ENCODE measurements at regions not wholly inside any gene's neighbourhood (a gene's known extent, or its start where the extent isn't known, plus 50 kb on each side); places are given as distances from the start of the nearest gene placed in this dataset.

GRCh38 chr9:18017136-18017535, 438.3 kb downstream of the SH3GL2 start:
- DNase-seq (ENCODE audit: low spot score): no peak
- no peak overlapping the region for H3K27ac Mint-ChIP-seq (ENCODE audit: unreplicated experiment)
- TF ChIP-seq CTCF (IDR thresholded peaks at IDR 0.05): peak; percentile 53
- H3K4me1 Mint-ChIP-seq (ENCODE audit: low read depth): peaks cover 9% of the 10 kb centered on the region
- no peak overlapping the region for H3K4me3 Mint-ChIP-seq (ENCODE audit: unreplicated experiment)
- no peaks in the 10 kb centered on the region for H3K36me3 Mint-ChIP-seq (ENCODE audit: low read depth)
- peaks cover 9% of the 10 kb centered on the region for H3K9me3 Mint-ChIP-seq (ENCODE audit: low read depth)
- H3K27me3 Mint-ChIP-seq (ENCODE audit: low read depth): peaks cover 3% of the 10 kb centered on the region

- no peaks in the 10 kb centered on the region for H3K36me3 Mint-ChIP-seq (ENCODE audit: low read depth)
- H3K27me3 Mint-ChIP-seq (ENCODE audit: low read depth): peaks cover 3% of the 10 kb centered on the region
Measured at GRCh38 chr9:18018221-18018620, 439.4 kb downstream of the SH3GL2 start.

GRCh38 chr9:18018661-18019060, 439.8 kb downstream of the SH3GL2 start:
- Mint-ChIP-seq H3K4me3 (ENCODE audit: unreplicated experiment) (no peak overlapping the region), H3K27me3 (ENCODE audit: low read depth) (peaks cover 3% of the 10 kb centered on the region), H3K27ac (ENCODE audit: unreplicated experiment) (no peak overlapping the region), H3K4me1 (ENCODE audit: low read depth) (peaks cover 23% of the 10 kb centered on the region), H3K9me3 (ENCODE audit: low read depth) (peaks cover 9% of the 10 kb centered on the region), H3K36me3 (ENCODE audit: low read depth) (no peaks in the 10 kb centered on the region)
- DNase-seq (ENCODE audit: low spot score): no peak
- no peak for TF ChIP-seq CTCF (IDR thresholded peaks at IDR 0.05)

More at GRCh38 chr9:18018221-18018620, 439.4 kb downstream of the SH3GL2 start:
- no peak overlapping the region for H3K27ac Mint-ChIP-seq (ENCODE audit: unreplicated experiment)
- no peak overlapping the region for H3K4me3 Mint-ChIP-seq (ENCODE audit: unreplicated experiment)
- H3K9me3 Mint-ChIP-seq (ENCODE audit: low read depth): peaks cover 9% of the 10 kb centered on the region
- no peak for TF ChIP-seq CTCF (IDR thresholded peaks at IDR 0.05)
- no peak for DNase-seq (ENCODE audit: low spot score)
- peaks cover 19% of the 10 kb centered on the region for H3K4me1 Mint-ChIP-seq (ENCODE audit: low read depth)

GRCh38 chr9:18020121-18020745, 441.4 kb downstream of the SH3GL2 start:
- Mint-ChIP-seq H3K9me3 (ENCODE audit: low read depth) (peaks cover 9% of the 10 kb centered on the region), H3K4me1 (ENCODE audit: low read depth) (peaks cover 16% of the 10 kb centered on the region), H3K4me3 (ENCODE audit: unreplicated experiment) (no peak overlapping the region), H3K27ac (ENCODE audit: unreplicated experiment) (no peak overlapping the region), H3K36me3 (ENCODE audit: low read depth) (no peaks in the 10 kb centered on the region), H3K27me3 (ENCODE audit: low read depth) (peaks cover 3% of the 10 kb centered on the region)
- DNase-seq (ENCODE audit: low spot score): no peak
- TF ChIP-seq CTCF (IDR thresholded peaks at IDR 0.05): no peak

- Mint-ChIP-seq H3K27ac (ENCODE audit: unreplicated experiment) (no peak overlapping the region), H3K9me3 (ENCODE audit: low read depth) (peaks cover 17% of the 10 kb centered on the region), H3K36me3 (ENCODE audit: low read depth) (no peaks in the 10 kb centered on the region), H3K4me3 (ENCODE audit: unreplicated experiment) (no peak overlapping the region), H3K27me3 (ENCODE audit: low read depth) (no peaks in the 10 kb centered on the region), H3K4me1 (ENCODE audit: low read depth) (peaks cover 15% of the 10 kb centered on the region)
- no peak for DNase-seq (ENCODE audit: low spot score)
- no peak for TF ChIP-seq CTCF (IDR thresholded peaks at IDR 0.05)
Measured at GRCh38 chr9:18022642-18023041, 443.8 kb downstream of the SH3GL2 start.
